K562 (cell line): ENCODE measurements at regions not wholly inside any gene's neighbourhood (a gene's known extent, or its start where the extent isn't known, plus 50 kb on each side); places are given as distances from the start of the nearest gene placed in this dataset.

ENCODE experiments used
- HLTF ChIP-seq: fragments of 450-650 bp; IDR thresholded peaks from 2 replicates; pipeline ENCODE4 v1.6.1; 2016
- NFATC3 ChIP-seq: fragments of 450-650 bp; IDR thresholded peaks from 2 replicates; pipeline ENCODE4 v1.6.1; 2017; ENCODE audit warnings: mild to moderate bottlenecking
- NFIC ChIP-seq: fragments of 450-650 bp; IDR thresholded peaks from 2 replicates; pipeline ENCODE4 v1.6.1; 2017; ENCODE audit warnings: mild to moderate bottlenecking, inconsistent platforms
- NFIX ChIP-seq: fragments of 250-450 bp; sonication (Bioruptor Pico); IDR thresholded peaks from 2 replicates; pipeline ENCODE4 v1.4.0; 2020; ENCODE audit warnings: low read depth, mild to moderate bottlenecking, moderate library complexity
- RBM17 ChIP-seq: fragments of 200-400 bp; formaldehyde crosslinking; IDR thresholded peaks from 2 replicates; pipeline ENCODE4 v1.6.1; 2017; ENCODE audit warnings: low read depth, mild to moderate bottlenecking, low read length, borderline replicate concordance
- RBM39 ChIP-seq: fragments of 200-400 bp; formaldehyde crosslinking; optimal IDR thresholded peaks from 2 replicates; pipeline ENCODE3; 2018; ENCODE audit warnings: low read depth, low read length
- STAG1 ChIP-seq: sonication (generic); formaldehyde crosslinking; IDR thresholded peaks from 2 replicates; pipeline ENCODE4 v1.5.0; 2020; ENCODE audit warnings: missing genetic modification reagents, borderline replicate concordance
- ZBTB11 ChIP-seq, 3 experiments: fragments of 200-800 bp in 1 of 3; fragments of 250-450 bp in 1 of 3; fragments of 450-650 bp in 1 of 3; sonication (Bioruptor Pico) in 1 of 3; sonication (Bioruptor generic) in 1 of 3; formaldehyde crosslinking in 1 of 3; IDR thresholded peaks; 2 replicates each; pipeline versions ENCODE4 v1.6.1 to v1.8.0; 2016 to 2022; ENCODE audit warnings: mild to moderate bottlenecking in 2 of 3, missing genetic modification characterization in 2 of 3, missing compliant biosample characterization in 1 of 3, moderate library complexity in 1 of 3
- ZNF644 ChIP-seq: fragments of 200-800 bp; sonication (Bioruptor generic); IDR thresholded peaks from 2 replicates; pipeline ENCODE4 v1.6.1; 2016; ENCODE audit warnings: low read depth, missing genetic modification characterization, missing compliant biosample characterization
- ZSCAN32 ChIP-seq: fragments of 450-650 bp; formaldehyde crosslinking; IDR thresholded peaks from 2 replicates; pipeline ENCODE4 v1.4.0; 2020; ENCODE audit warnings: mild to moderate bottlenecking, moderate library complexity

DNA sequence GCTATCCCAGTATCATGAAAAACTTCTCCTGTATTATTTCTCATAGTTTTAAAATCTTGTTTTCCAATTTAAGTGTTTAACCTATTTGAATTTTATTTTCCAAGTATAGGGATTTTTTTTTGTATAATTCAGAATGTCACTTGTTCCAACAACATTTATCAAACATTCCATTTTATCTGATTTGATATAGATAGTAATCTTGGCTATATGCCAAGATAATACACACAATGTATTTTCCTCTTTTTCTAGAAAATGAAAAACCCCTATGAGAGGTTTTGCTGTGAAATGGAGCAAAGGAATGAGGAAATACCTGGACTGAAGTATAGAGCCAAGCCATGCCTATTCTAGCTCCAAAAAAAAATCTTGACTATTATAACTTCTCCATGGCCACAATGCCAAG is 628.9 kb downstream of the HTR1B start (continued):
- no peak for TF ChIP-seq ZBTB11 (CRISPR knock-in tag; IDR thresholded peaks at IDR 0.05)
- peak; percentile 66 for TF ChIP-seq NFIC
- no peak for TF ChIP-seq HLTF
- no peak for TF ChIP-seq ZSCAN32 (CRISPR knock-in tag)
- no peak for TF ChIP-seq RBM39
- no peak for TF ChIP-seq NFATC3
- TF ChIP-seq ZNF644 (tag): no peak
- TF ChIP-seq RBM17: no peak
- TF ChIP-seq NFIX (CRISPR knock-in tag): peak; percentile 79
- no peak for TF ChIP-seq STAG1 (CRISPR knock-in tag)
- TF ChIP-seq, all 486 proteins: peak for 2
